BLaER1 treated with 17β-estradiol and CSF1 and Interleukin-3, amounts not matched to agents 10 nM and 100 nM (cell line): ENCODE measurements at regions not wholly inside any gene's neighbourhood (a gene's known extent, or its start where the extent isn't known, plus 50 kb on each side); places are given as distances from the start of the nearest gene placed in this dataset.

ENCODE experiments used
- H3K27ac ChIP-seq, 11 experiments: shearing (Covaris generic); formaldehyde crosslinking; 2 replicates each; pipeline ENCODE4 v1.8.1; 2022
- H3K27me3 ChIP-seq, 11 experiments: shearing (Covaris generic); formaldehyde crosslinking; 2 replicates each; pipeline ENCODE4 v1.8.1; 2022
- H3K36me3 ChIP-seq, 11 experiments: shearing (Covaris generic); formaldehyde crosslinking; 2 replicates each; pipeline ENCODE4 v1.8.1; 2022
- H3K4me1 ChIP-seq, 10 experiments: shearing (Covaris generic); formaldehyde crosslinking; 2 replicates each; pipeline ENCODE4 v1.8.1; 2022
- H3K4me2 ChIP-seq, 11 experiments: shearing (Covaris generic); formaldehyde crosslinking; 2 replicates each; pipeline ENCODE4 v1.8.1; 2022
- H3K4me3 ChIP-seq, 10 experiments: shearing (Covaris generic); formaldehyde crosslinking; 2 replicates each; pipeline ENCODE4 v1.8.1; 2022
- H3K9ac ChIP-seq, 11 experiments: shearing (Covaris generic); formaldehyde crosslinking; 2 replicates each; pipeline ENCODE4 v1.8.1; 2022
- H3K9me3 ChIP-seq, 11 experiments: shearing (Covaris generic); formaldehyde crosslinking; replicated peaks in 1 of 11; 2 replicates each; pipeline ENCODE4 v1.8.1; 2022
- H4K20me1 ChIP-seq, 11 experiments: shearing (Covaris generic); formaldehyde crosslinking; 2 replicates each; pipeline ENCODE4 v1.8.1; 2022
- Cebpa-rat ChIP-seq, 11 experiments: shearing (Covaris generic); IDR thresholded peaks; 2 replicates each; pipeline ENCODE4 v1.8.1; 2022

- no peak for TF ChIP-seq Cebpa-rat (IDR thresholded peaks at IDR 0.05)
- H3K9me3 ChIP-seq: peaks cover 0 to under 1% (median 0%) of the 10 kb centered on the region in 11 experiments; a peak in 1 of 22 replicates
- H3K4me2 ChIP-seq: no peak overlapping the region
- peaks cover 0 to 14% (median 0%) of the 10 kb centered on the region in 10 experiments; a peak in 5 of 20 replicates for H3K4me1 ChIP-seq
- H3K4me3 ChIP-seq: no peak overlapping the region
- H4K20me1 ChIP-seq: no peaks in the 10 kb centered on the region
- H3K36me3 ChIP-seq: no peaks in the 10 kb centered on the region
- H3K9ac ChIP-seq: no peak overlapping the region
- H3K27me3 ChIP-seq: no peaks in the 10 kb centered on the region
- H3K27ac ChIP-seq: no peak overlapping the region
These were observed 76.5 kb upstream of the PCBD1 start for GRCh38 chr10:70964881-70965280.

GRCh38 chr10:70965566-70965965, 77.2 kb upstream of the PCBD1 start:
- Histone ChIP-seq H3K27me3 (no peaks in the 10 kb centered on the region), H3K4me1 (peaks cover 0 to 14% (median 0%) of the 10 kb centered on the region in 10 experiments; a peak in 5 of 20 replicates), H3K9me3 (peaks cover 0 to 7% (median 5%) of the 10 kb centered on the region in 11 experiments; a peak in 11 of 22 replicates), H3K4me3 (no peak overlapping the region), H3K36me3 (no peaks in the 10 kb centered on the region), H3K9ac (no peak overlapping the region), H4K20me1 (no peaks in the 10 kb centered on the region), H3K4me2 (no peak overlapping the region), H3K27ac (no peak overlapping the region)
- no peak for TF ChIP-seq Cebpa-rat (IDR thresholded peaks at IDR 0.05)

GRCh38 chr10:70966646-70967553, 78.5 kb upstream of the PCBD1 start:
- Histone ChIP-seq H4K20me1 (no peaks in the 10 kb centered on the region), H3K27ac (no peak overlapping the region), H3K4me1 (peaks cover 0 to 14% (median 0%) of the 10 kb centered on the region in 10 experiments; a peak in 5 of 20 replicates), H3K27me3 (no peaks in the 10 kb centered on the region), H3K9ac (no peak overlapping the region), H3K4me3 (no peak overlapping the region), H3K4me2 (no peak overlapping the region), H3K9me3 (peaks cover 5 to 20% (median 17%) of the 10 kb centered on the region in 11 experiments; a peak in 21 of 22 replicates), H3K36me3 (no peaks in the 10 kb centered on the region)
- no peak for TF ChIP-seq Cebpa-rat (IDR thresholded peaks at IDR 0.05)

- no peaks in the 10 kb centered on the region for H3K27me3 ChIP-seq
- no peak overlapping the region for H3K4me3 ChIP-seq
- H4K20me1 ChIP-seq: no peaks in the 10 kb centered on the region
- peaks cover 0 to 14% (median 0%) of the 10 kb centered on the region in 10 experiments; a peak in 5 of 20 replicates for H3K4me1 ChIP-seq
- no peak for TF ChIP-seq Cebpa-rat (IDR thresholded peaks at IDR 0.05)
- H3K9me3 ChIP-seq: peaks cover 13 to 28% (median 24%) of the 10 kb centered on the region in 11 experiments
- H3K36me3 ChIP-seq: no peaks in the 10 kb centered on the region
- no peak overlapping the region for H3K9ac ChIP-seq
- H3K4me2 ChIP-seq: no peak overlapping the region; a peak in 2 of 22 replicates
- H3K27ac ChIP-seq: no peak overlapping the region
These were observed 79.5 kb upstream of the PCBD1 start for GRCh38 chr10:70967591-70968587.

- H3K27me3 ChIP-seq: no peaks in the 10 kb centered on the region
- no peaks in the 10 kb centered on the region for H3K36me3 ChIP-seq
- H3K4me2 ChIP-seq: no peak overlapping the region
- H3K4me1 ChIP-seq: peaks cover 0 to 9% (median 0%) of the 10 kb centered on the region in 10 experiments; a peak in 3 of 20 replicates
- H4K20me1 ChIP-seq: no peaks in the 10 kb centered on the region
- H3K4me3 ChIP-seq: no peak overlapping the region
- H3K9me3 ChIP-seq: peaks cover 13 to 28% (median 24%) of the 10 kb centered on the region in 11 experiments
- H3K27ac ChIP-seq: no peak overlapping the region
- no peak for TF ChIP-seq Cebpa-rat (IDR thresholded peaks at IDR 0.05)
- H3K9ac ChIP-seq: no peak overlapping the region
These were observed 80.8 kb upstream of the PCBD1 start for GRCh38 chr10:70969188-70969587.

- TF ChIP-seq Cebpa-rat (IDR thresholded peaks at IDR 0.05): no peak
- H4K20me1 ChIP-seq: no peaks in the 10 kb centered on the region
- no peak overlapping the region for H3K4me3 ChIP-seq
- H3K9ac ChIP-seq: no peak overlapping the region
- H3K9me3 ChIP-seq: peaks cover 13 to 28% (median 24%) of the 10 kb centered on the region in 11 experiments
- H3K27ac ChIP-seq: no peak overlapping the region
- no peaks in the 10 kb centered on the region for H3K27me3 ChIP-seq
- no peaks in the 10 kb centered on the region for H3K36me3 ChIP-seq
- no peak overlapping the region for H3K4me2 ChIP-seq
- peaks cover 0 to 9% (median 0%) of the 10 kb centered on the region in 10 experiments; a peak in 3 of 20 replicates for H3K4me1 ChIP-seq
These were observed 82.5 kb upstream of the PCBD1 start for GRCh38 chr10:70970830-70971229.

GRCh38 chr10:70973275-70973674, 84.9 kb upstream of the PCBD1 start:
- no peak overlapping the region for H3K4me3 ChIP-seq
- H3K9ac ChIP-seq: no peak overlapping the region
- no peak for TF ChIP-seq Cebpa-rat (IDR thresholded peaks at IDR 0.05)
- H3K27ac ChIP-seq: no peak overlapping the region
- no peaks in the 10 kb centered on the region for H4K20me1 ChIP-seq
- H3K36me3 ChIP-seq: no peaks in the 10 kb centered on the region
- H3K9me3 ChIP-seq: peaks cover 13 to 28% (median 24%) of the 10 kb centered on the region in 11 experiments
- no peak overlapping the region for H3K4me2 ChIP-seq
- no peaks in the 10 kb centered on the region for H3K27me3 ChIP-seq
- peaks cover 0 to 2% (median 0%) of the 10 kb centered on the region in 10 experiments; a peak in 3 of 20 replicates for H3K4me1 ChIP-seq

- Histone ChIP-seq H3K27me3 (no peaks in the 10 kb centered on the region), H3K9me3 (peaks cover 13 to 28% (median 24%) of the 10 kb centered on the region in 11 experiments), H3K4me2 (no peak overlapping the region), H3K27ac (no peak overlapping the region), H3K4me1 (no peaks in the 10 kb centered on the region), H3K4me3 (no peak overlapping the region), H4K20me1 (no peaks in the 10 kb centered on the region), H3K9ac (no peak overlapping the region), H3K36me3 (no peaks in the 10 kb centered on the region)
- TF ChIP-seq Cebpa-rat (IDR thresholded peaks at IDR 0.05): no peak
These were observed 86.1 kb upstream of the PCBD1 start for GRCh38 chr10:70974351-70974901.
